ENCODE measurements at regions not wholly inside any gene's neighbourhood (a gene's known extent, or its start where the extent isn't known, plus 50 kb on each side); places are given as distances from the start of the nearest gene placed in this dataset.

DNA sequence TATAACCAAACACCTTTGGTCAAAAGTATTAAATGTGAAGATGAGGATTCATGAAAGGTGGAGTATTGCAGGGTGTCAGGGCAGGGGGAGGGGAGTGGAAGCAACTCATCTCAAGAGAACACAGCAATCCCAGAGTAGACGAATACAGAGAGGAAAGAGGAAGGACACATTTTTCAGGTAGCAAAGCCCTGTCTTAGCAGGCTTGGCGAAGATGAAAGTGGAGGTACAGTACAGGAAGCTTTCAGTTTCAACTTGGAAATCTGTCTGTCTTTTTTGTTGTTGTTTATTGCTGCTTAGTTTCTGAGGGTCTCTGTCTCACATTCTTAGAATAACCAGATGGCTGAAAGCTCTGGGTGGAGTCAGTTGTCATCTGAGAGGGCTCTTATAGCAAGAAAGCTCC lies 80.8 kb upstream of the GPR149 start:
- Histone ChIP-seq H3K9me3 (ENCODE audit: insufficient read depth, low read depth) (no peaks in the 10 kb centered on the region), H3F3A (ENCODE audit: insufficient read depth, low read depth) (no peaks in the 10 kb centered on the region), H3K9me2 (ENCODE audit: insufficient read depth) (no peaks in the 10 kb centered on the region), H4K20me1 (ENCODE audit: insufficient read depth) (no peaks in the 10 kb centered on the region), H3K79me2 (ENCODE audit: low read depth) (no peaks in the 10 kb centered on the region), H3K4me1 (replicated peaks; ENCODE audit: insufficient read depth) (no peaks in the 10 kb centered on the region), H3K36me3 (ENCODE audit: low read depth) (no peaks in the 10 kb centered on the region), H3K4me3 (no peak overlapping the region), H2AFZ (peak overlapping the region; percentile 22; the same call in 1 of the 2 replicates), H3K4me2 (peak overlapping the region; percentile 42; the same call in 1 of the 2 replicates), H3K27me3 (ENCODE audit: insufficient read depth, low read depth) (no peaks in the 10 kb centered on the region), H3K27ac (no peak overlapping the region)
- BruUV-seq (replicated peaks), result no TSS peak
- TF ChIP-seq EZH2 (IDR thresholded peaks at IDR 0.05; ENCODE audit: low read depth), result no peak
- TF ChIP-seq, protein P1, sequence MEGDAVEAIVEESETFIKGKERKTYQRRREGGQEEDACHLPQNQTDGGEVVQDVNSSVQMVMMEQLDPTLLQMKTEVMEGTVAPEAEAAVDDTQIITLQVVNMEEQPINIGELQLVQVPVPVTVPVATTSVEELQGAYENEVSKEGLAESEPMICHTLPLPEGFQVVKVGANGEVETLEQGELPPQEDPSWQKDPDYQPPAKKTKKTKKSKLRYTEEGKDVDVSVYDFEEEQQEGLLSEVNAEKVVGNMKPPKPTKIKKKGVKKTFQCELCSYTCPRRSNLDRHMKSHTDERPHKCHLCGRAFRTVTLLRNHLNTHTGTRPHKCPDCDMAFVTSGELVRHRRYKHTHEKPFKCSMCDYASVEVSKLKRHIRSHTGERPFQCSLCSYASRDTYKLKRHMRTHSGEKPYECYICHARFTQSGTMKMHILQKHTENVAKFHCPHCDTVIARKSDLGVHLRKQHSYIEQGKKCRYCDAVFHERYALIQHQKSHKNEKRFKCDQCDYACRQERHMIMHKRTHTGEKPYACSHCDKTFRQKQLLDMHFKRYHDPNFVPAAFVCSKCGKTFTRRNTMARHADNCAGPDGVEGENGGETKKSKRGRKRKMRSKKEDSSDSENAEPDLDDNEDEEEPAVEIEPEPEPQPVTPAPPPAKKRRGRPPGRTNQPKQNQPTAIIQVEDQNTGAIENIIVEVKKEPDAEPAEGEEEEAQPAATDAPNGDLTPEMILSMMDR (conservative IDR thresholded peaks at IDR 0.05), result no peak
- ChIA-PET POLR2A (ENCODE audit: unreplicated experiment) (no interaction called here), CTCF (no interaction called here)
- no peak for DNase-seq
- intact Hi-C loops (cut with micrococcal nuclease; ENCODE audit: unreplicated experiment), result no loop called here

DNA sequence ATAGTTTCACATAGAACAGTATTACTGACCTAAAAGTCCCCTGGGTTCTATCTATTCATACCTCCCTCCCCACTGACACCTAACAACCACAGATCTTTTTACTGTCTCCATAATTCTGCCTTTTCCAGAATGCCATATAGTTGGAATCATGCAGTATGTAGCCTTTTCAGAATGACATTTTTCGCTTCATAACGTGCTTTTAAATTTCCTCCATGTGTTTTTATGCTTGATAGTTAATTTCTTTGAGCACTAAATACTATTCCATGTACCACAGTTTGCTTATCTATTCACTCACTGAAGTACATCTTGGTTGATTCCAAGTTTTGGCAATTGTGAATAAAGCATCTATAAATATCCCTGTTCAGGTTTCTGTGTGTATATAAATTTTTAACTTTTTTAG lies 77.7 kb upstream of the GPR149 start:
- H2AFZ ChIP-seq, result 0 out of 2 replicates have a peak overlapping the region, but pooled peaks have one; percentile 39
- H3K4me3 ChIP-seq, result no peak overlapping the region
- H3K4me2 ChIP-seq, result no peak overlapping the region
- no peaks in the 10 kb centered on the region for H3F3A ChIP-seq (ENCODE audit: insufficient read depth, low read depth)
- intact Hi-C loops (cut with micrococcal nuclease; ENCODE audit: unreplicated experiment), result no loop called here
- no peaks in the 10 kb centered on the region for H3K9me2 ChIP-seq (ENCODE audit: insufficient read depth)
- no peaks in the 10 kb centered on the region for H3K9me3 ChIP-seq (ENCODE audit: insufficient read depth, low read depth)
- H3K27me3 ChIP-seq (ENCODE audit: insufficient read depth, low read depth), result no peaks in the 10 kb centered on the region
- no peak overlapping the region for H3K27ac ChIP-seq
- DNase-seq, result no peak
- ChIA-PET POLR2A (ENCODE audit: unreplicated experiment) (no interaction called here), CTCF (no interaction called here)
- no peaks in the 10 kb centered on the region for H3K79me2 ChIP-seq (ENCODE audit: low read depth)
- H3K36me3 ChIP-seq (ENCODE audit: low read depth), result no peaks in the 10 kb centered on the region
- no peaks in the 10 kb centered on the region for H3K4me1 ChIP-seq (replicated peaks; ENCODE audit: insufficient read depth)
- TF ChIP-seq EZH2 (IDR thresholded peaks at IDR 0.05; ENCODE audit: low read depth), result no peak
- TF ChIP-seq, protein P1 (conservative IDR thresholded peaks at IDR 0.05), result no peak
- no TSS peak for BruUV-seq (replicated peaks)
- no peaks in the 10 kb centered on the region for H4K20me1 ChIP-seq (ENCODE audit: insufficient read depth)

- Histone ChIP-seq H3K79me2 (ENCODE audit: low read depth) (no peaks in the 10 kb centered on the region), H3K4me1 (replicated peaks; ENCODE audit: insufficient read depth) (no peaks in the 10 kb centered on the region), H3K4me3 (no peak overlapping the region), H4K20me1 (ENCODE audit: insufficient read depth) (no peaks in the 10 kb centered on the region), H3K9me2 (ENCODE audit: insufficient read depth) (no peaks in the 10 kb centered on the region), H3K4me2 (no peak overlapping the region), H3F3A (ENCODE audit: insufficient read depth, low read depth) (no peaks in the 10 kb centered on the region), H3K27ac (no peak overlapping the region), H3K9me3 (ENCODE audit: insufficient read depth, low read depth) (no peaks in the 10 kb centered on the region), H3K27me3 (ENCODE audit: insufficient read depth, low read depth) (no peaks in the 10 kb centered on the region), H3K36me3 (ENCODE audit: low read depth) (no peaks in the 10 kb centered on the region), H2AFZ (no peak overlapping the region)
- DNase-seq, result no peak
- ChIA-PET POLR2A (ENCODE audit: unreplicated experiment) (no interaction called here), CTCF (no interaction called here)
- intact Hi-C loops (cut with micrococcal nuclease; ENCODE audit: unreplicated experiment), result loop anchor here (10.0 kb wide), 1 partner anchor 118 kb away; no protein-coding TSS in a partner anchor
- no TSS peak for BruUV-seq (replicated peaks)
- TF ChIP-seq, protein P1 (conservative IDR thresholded peaks at IDR 0.05), result no peak
- TF ChIP-seq EZH2 (IDR thresholded peaks at IDR 0.05; ENCODE audit: low read depth), result no peak
Measured at GRCh38 chr3:154496978-154497377, 67.0 kb upstream of the GPR149 start.

All from PC-9 (cell line).